Suprapubic skin (tissue), 4 donors: ENCODE measurements at regions not wholly inside any gene's neighbourhood (a gene's known extent, or its start where the extent isn't known, plus 50 kb on each side); places are given as distances from the start of the nearest gene placed in this dataset.

ENCODE experiments used
- CTCF ChIP-seq, 2 donors: fragments of 200-600 bp in 1 of 2; fragments of 450-650 bp in 1 of 2; sonication (generic) in 1 of 2; IDR thresholded peaks; one replicate each; pipeline ENCODE4 v1.5.1; 2016 to 2019; ENCODE audit warnings: antibody characterized with exemption in 2 of 2, mild to moderate bottlenecking in 1 of 2, moderate library complexity in 1 of 2
- POLR2A ChIP-seq, 2 donors: fragments of 450-650 bp; IDR thresholded peaks; one replicate each; pipeline ENCODE4 v1.6.1; 2017; ENCODE audit warnings: antibody characterized with exemption in 2 of 2, mild to moderate bottlenecking in 2 of 2, moderate library complexity in 2 of 2
- POLR2AphosphoS5 ChIP-seq, 3 donors: sonication (generic); formaldehyde crosslinking; IDR thresholded peaks; one replicate each; pipeline ENCODE4 v1.6.1; 2017; ENCODE audit warnings: antibody characterized with exemption in 3 of 3

GRCh38 chr4:114103908-114104307 lies 124.5 kb upstream of the ARSJ start:
- TF ChIP-seq POLR2A (IDR thresholded peaks at IDR 0.05), result no peak
- TF ChIP-seq POLR2AphosphoS5 (IDR thresholded peaks at IDR 0.05), result no peak
- TF ChIP-seq CTCF (IDR thresholded peaks at IDR 0.05), result no peak
